GM23248 (cell line): ENCODE measurements at regions not wholly inside any gene's neighbourhood (a gene's known extent, or its start where the extent isn't known, plus 50 kb on each side); places are given as distances from the start of the nearest gene placed in this dataset.

Experiments used
- EZH2 ChIP-seq: fragments of 200-600 bp; sonication (generic); IDR thresholded peaks from 2 replicates; pipeline ENCODE4 v1.6.1; 2018; ENCODE audit warnings: antibody characterized with exemption, mild to moderate bottlenecking; ENCODE audit not compliant: insufficient read depth, poor library complexity, severe bottlenecking
- EZH2phosphoT487 ChIP-seq: fragments of 200-600 bp; sonication (generic); IDR thresholded peaks from 2 replicates; pipeline ENCODE4 v1.6.1; 2018; ENCODE audit warnings: antibody characterized with exemption, moderate library complexity, mild to moderate bottlenecking, low read depth; ENCODE audit not compliant: insufficient read depth

DNA sequence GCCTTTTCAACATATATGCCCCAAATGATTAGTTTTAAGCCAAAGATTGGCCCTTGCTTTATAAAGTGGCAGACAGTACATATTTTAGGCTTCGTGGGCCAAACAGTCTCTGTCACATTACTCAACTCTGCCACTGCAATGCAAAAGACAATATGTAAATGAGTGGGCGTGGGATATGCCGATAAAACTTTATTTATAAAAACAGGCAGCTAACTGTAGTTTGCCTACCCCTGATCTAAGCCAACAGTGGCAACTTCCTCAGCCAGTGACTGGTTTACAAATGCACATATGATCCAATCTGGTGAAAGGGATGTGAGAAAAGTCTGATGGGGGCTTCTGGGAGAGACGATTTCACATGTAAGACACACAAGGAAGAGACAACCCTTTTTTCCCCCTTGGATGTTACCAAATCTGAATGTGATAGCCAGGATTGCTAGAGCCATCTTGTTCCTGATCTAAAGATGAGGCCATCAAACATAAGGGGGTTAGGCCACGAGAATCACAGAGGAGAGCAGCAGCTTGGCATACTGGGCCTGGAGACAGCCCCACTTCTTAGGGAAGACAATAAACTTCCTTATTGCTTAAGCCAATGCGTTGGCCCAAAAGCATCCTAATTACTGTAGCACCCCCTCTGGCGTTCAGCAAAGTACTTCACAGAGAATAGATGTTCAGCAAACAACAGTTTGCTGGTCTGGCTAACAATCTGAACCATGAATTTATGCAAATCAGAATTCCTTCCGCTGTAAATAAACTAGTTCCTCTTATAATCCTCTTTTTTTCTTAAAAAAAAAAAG lies 75.2 kb upstream of the TMCC3 start:
- no peak for TF ChIP-seq EZH2
- no peak for TF ChIP-seq EZH2phosphoT487
